Keratinocyte (primary cell): ENCODE measurements at regions not wholly inside any gene's neighbourhood (a gene's known extent, or its start where the extent isn't known, plus 50 kb on each side); places are given as distances from the start of the nearest gene placed in this dataset.

Experiments
- DNase-seq: peaks from one replicate; pipeline ENCODE4 v3.0.0-alpha.2; 2011; ENCODE audit warnings: low read depth, missing footprints, low spot score
- FAIRE-seq: peaks from 2 replicates; lab custom pipeline; 2011; peaks lifted over from hg19 to GRCh38; lab: Jason Lieb, UNC
- H2AFZ ChIP-seq: 2 replicates; pipeline ENCODE4 v1.6.0; 2012; ENCODE audit warnings: low read length, control low read depth, inconsistent platforms; ENCODE audit not compliant: control insufficient read depth
- H3K27ac ChIP-seq: 2 replicates; pipeline ENCODE4 v1.5.1; 2011; ENCODE audit warnings: low read length; ENCODE audit not compliant: control insufficient read depth, insufficient read depth
- H3K27me3 ChIP-seq: 3 replicates; pipeline ENCODE4 v1.6.0; 2011; ENCODE audit warnings: low read length; ENCODE audit not compliant: control insufficient read depth, insufficient read depth; ENCODE audit errors: extremely low read depth
- H3K36me3 ChIP-seq, 2 experiments: 2 replicates in 1 of 2; 3 replicates in 1 of 2; pipeline ENCODE4 v1.5.1; 2011; ENCODE audit warnings: low read length in 2 of 2, mild to moderate bottlenecking in 1 of 2; ENCODE audit not compliant: control insufficient read depth in 2 of 2, insufficient read depth in 2 of 2; ENCODE audit errors: extremely low read depth in 1 of 2
- H3K4me1 ChIP-seq: 3 replicates; pipeline ENCODE4 v1.5.1; 2011; ENCODE audit warnings: low read length; ENCODE audit not compliant: control insufficient read depth, insufficient read depth; ENCODE audit errors: extremely low read depth
- H3K4me2 ChIP-seq: 3 replicates; pipeline ENCODE4 v1.6.0; 2011; ENCODE audit warnings: low read depth, low read length; ENCODE audit not compliant: control insufficient read depth, insufficient read depth; ENCODE audit errors: extremely low read depth
- H3K4me3 ChIP-seq, 3 experiments: fragments of 200-600 bp in 1 of 3; sonication (generic) in 1 of 3; 2 replicates in 2 of 3; 3 replicates in 1 of 3; pipeline ENCODE4 v1.5.1; 2011 to 2016; ENCODE audit warnings: low read length in 3 of 3, mild to moderate bottlenecking in 3 of 3, control low read depth in 2 of 3, inconsistent platforms in 1 of 3, low read depth in 1 of 3, mixed read lengths in 1 of 3, mixed run types in 1 of 3, moderate library complexity in 1 of 3; ENCODE audit not compliant: control insufficient read depth in 2 of 3, insufficient read depth in 2 of 3; ENCODE audit errors: extremely low read depth in 1 of 3
- H3K79me2 ChIP-seq: 2 replicates; pipeline ENCODE4 v1.6.0; 2012; ENCODE audit warnings: low read length; ENCODE audit not compliant: control insufficient read depth, insufficient read depth
- H3K9ac ChIP-seq: 3 replicates; pipeline ENCODE4 v1.6.0; 2011; ENCODE audit warnings: low read length; ENCODE audit not compliant: control insufficient read depth, insufficient read depth; ENCODE audit errors: extremely low read depth
- H3K9me1 ChIP-seq: 3 replicates; pipeline ENCODE4 v1.6.0; 2011; ENCODE audit warnings: low read length; ENCODE audit not compliant: control insufficient read depth, insufficient read depth; ENCODE audit errors: extremely low read depth
- H3K9me3 ChIP-seq: 2 replicates; pipeline ENCODE4 v1.5.1; 2012; ENCODE audit warnings: low read depth, low read length; ENCODE audit not compliant: control insufficient read depth
- H4K20me1 ChIP-seq: 3 replicates; pipeline ENCODE4 v1.6.0; 2011; ENCODE audit warnings: low read length; ENCODE audit not compliant: control insufficient read depth, insufficient read depth; ENCODE audit errors: extremely low read depth
- EZH2 ChIP-seq: IDR thresholded peaks from one replicate; pipeline ENCODE4 v1.6.1; 2012; ENCODE audit warnings: inconsistent platforms, mild to moderate bottlenecking, low read length, moderate library complexity
- dilution Hi-C: fragments of 300-500 bp; cut with MboI; formaldehyde crosslinking; loops from one replicate; pipeline ENCODE4 v1.7.0; 2020; ENCODE audit warnings: low sequenced_read_pairs; ENCODE audit not compliant: extremely low pct_ligation_motif_present
- TF ChIP-seq, protein P1 (sequence below), 3 experiments: IDR thresholded peaks in 1 of 3; conservative IDR thresholded peaks in 1 of 3; optimal IDR thresholded peaks in 1 of 3; 2 replicates in 2 of 3; 3 replicates in 1 of 3; pipeline versions ENCODE3 to v1.5.1; 2011; ENCODE audit warnings: low read length in 3 of 3, mild to moderate bottlenecking in 3 of 3, moderate library complexity in 2 of 3, control low read depth in 1 of 3, inconsistent platforms in 1 of 3; ENCODE audit not compliant: insufficient read depth in 2 of 3; ENCODE audit errors: extremely low read depth in 1 of 3

DNA sequence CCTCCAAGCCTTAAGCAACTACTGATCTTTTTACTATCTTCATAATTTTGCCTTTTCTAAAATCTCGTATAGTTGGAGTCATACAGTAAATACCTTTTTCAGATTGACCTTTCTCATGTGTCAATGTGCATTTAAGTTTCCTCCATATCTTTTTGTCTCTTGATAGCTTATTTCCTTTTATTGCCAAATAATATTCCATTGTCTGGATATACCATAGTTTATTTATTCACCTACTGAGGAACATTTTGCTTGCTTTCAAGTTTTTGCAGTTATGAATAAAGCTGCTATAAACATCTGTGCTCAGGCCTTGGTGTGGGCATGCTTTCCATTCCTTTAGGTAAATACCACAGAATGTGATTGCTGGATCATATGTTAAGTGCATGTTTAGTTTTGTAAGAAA is 161.2 kb upstream of the GNAI1 start:
- no peaks in the 10 kb centered on the region for H3K27me3 ChIP-seq
- no peak overlapping the region for H3K4me3 ChIP-seq
- dilution Hi-C loops, result no loop called here
- H3K36me3 ChIP-seq, result no peaks in the 10 kb centered on the region
- no peak overlapping the region for H2AFZ ChIP-seq
- H4K20me1 ChIP-seq, result no peaks in the 10 kb centered on the region
- H3K9ac ChIP-seq, result no peak overlapping the region
- no peak overlapping the region for H3K4me2 ChIP-seq
- H3K79me2 ChIP-seq, result no peaks in the 10 kb centered on the region
- TF ChIP-seq, protein P1, sequence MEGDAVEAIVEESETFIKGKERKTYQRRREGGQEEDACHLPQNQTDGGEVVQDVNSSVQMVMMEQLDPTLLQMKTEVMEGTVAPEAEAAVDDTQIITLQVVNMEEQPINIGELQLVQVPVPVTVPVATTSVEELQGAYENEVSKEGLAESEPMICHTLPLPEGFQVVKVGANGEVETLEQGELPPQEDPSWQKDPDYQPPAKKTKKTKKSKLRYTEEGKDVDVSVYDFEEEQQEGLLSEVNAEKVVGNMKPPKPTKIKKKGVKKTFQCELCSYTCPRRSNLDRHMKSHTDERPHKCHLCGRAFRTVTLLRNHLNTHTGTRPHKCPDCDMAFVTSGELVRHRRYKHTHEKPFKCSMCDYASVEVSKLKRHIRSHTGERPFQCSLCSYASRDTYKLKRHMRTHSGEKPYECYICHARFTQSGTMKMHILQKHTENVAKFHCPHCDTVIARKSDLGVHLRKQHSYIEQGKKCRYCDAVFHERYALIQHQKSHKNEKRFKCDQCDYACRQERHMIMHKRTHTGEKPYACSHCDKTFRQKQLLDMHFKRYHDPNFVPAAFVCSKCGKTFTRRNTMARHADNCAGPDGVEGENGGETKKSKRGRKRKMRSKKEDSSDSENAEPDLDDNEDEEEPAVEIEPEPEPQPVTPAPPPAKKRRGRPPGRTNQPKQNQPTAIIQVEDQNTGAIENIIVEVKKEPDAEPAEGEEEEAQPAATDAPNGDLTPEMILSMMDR (optimal IDR thresholded peaks at IDR 0.05 in 1 of 3, IDR thresholded peaks at IDR 0.05 in 1 of 3, conservative IDR thresholded peaks at IDR 0.05 in 1 of 3; ENCODE audit: extremely low read depth in 1 of 3, insufficient read depth in 2 of 3, low read length in 3 of 3), result no peak
- TF ChIP-seq EZH2, result no peak
- DNase-seq (no peak), FAIRE-seq (no peak)
- no peak overlapping the region for H3K27ac ChIP-seq
- H3K9me1 ChIP-seq, result no peaks in the 10 kb centered on the region
- no peaks in the 10 kb centered on the region for H3K9me3 ChIP-seq
- no peaks in the 10 kb centered on the region for H3K4me1 ChIP-seq

DNA sequence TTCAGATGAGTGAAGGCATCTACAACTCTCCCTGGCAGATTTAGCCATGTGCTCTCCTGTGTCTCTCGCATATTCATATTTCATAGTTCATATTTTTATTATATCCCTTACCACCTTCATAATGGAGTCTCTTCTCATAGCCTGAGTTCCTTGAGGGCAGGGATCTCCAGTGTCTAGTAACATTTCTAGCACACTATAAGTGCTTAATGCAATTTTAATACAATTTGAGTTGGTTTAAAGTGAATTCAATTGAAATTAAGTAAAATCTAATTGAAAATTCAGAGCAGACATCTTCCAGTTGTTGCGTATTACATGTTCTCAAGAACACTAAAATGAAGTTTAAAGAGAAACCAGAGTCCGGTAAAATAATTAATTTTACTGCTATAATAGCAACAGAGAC is 163.6 kb upstream of the GNAI1 start:
- DNase-seq (no peak), FAIRE-seq (no peak)
- H3K27ac ChIP-seq, result no peak overlapping the region
- no peak overlapping the region for H3K4me2 ChIP-seq
- no peaks in the 10 kb centered on the region for H3K27me3 ChIP-seq
- H3K36me3 ChIP-seq, result no peaks in the 10 kb centered on the region
- no peaks in the 10 kb centered on the region for H3K9me1 ChIP-seq
- H3K4me3 ChIP-seq, result no peak overlapping the region
- no peaks in the 10 kb centered on the region for H3K4me1 ChIP-seq
- H3K9ac ChIP-seq, result no peak overlapping the region
- dilution Hi-C loops, result no loop called here
- H3K79me2 ChIP-seq, result no peaks in the 10 kb centered on the region
- H2AFZ ChIP-seq, result no peak overlapping the region
- no peak for TF ChIP-seq EZH2
- TF ChIP-seq, protein P1 (optimal IDR thresholded peaks at IDR 0.05 in 1 of 3, IDR thresholded peaks at IDR 0.05 in 1 of 3, conservative IDR thresholded peaks at IDR 0.05 in 1 of 3; ENCODE audit: extremely low read depth in 1 of 3, insufficient read depth in 2 of 3, low read length in 3 of 3), result no peak
- no peaks in the 10 kb centered on the region for H4K20me1 ChIP-seq
- no peaks in the 10 kb centered on the region for H3K9me3 ChIP-seq
